GM12878 (cell line): ENCODE measurements at regions not wholly inside any gene's neighbourhood (a gene's known extent, or its start where the extent isn't known, plus 50 kb on each side); places are given as distances from the start of the nearest gene placed in this dataset.

Experiments
- ATAC-seq: fragments of 200-7000 bp; cut with Tn5 transposase; 3 replicates; pipeline ENCODE4 v1.9.1; 2020; ENCODE audit warnings: mild to moderate bottlenecking, moderate library complexity
- BruUV-seq: library from RNA; stranded (reverse); fragments of 400-500 nt; replicated peaks from 2 replicates; lab custom pipeline; 2021; lab: Mats Ljungman, UMichigan
- CTCF ChIA-PET: fragments of 300-600 bp; sonication (Branson Sonifier 250); formaldehyde crosslinking; extraction: SDS; loops from one replicate; lab custom pipeline; 2021; ENCODE audit warnings: inconsistent platforms; lab: Yijun Ruan, JAX
- POLR2A ChIA-PET: fragments of 350-600 bp; formaldehyde crosslinking; extraction: SDS; loops from one replicate; lab custom pipeline; 2021; ENCODE audit warnings: inconsistent platforms; lab: Charles Lee
- RAD21 ChIA-PET: fragments of 300-600 bp; sonication (Branson Sonifier 250); formaldehyde crosslinking; loops from one replicate; lab custom pipeline; 2023; ENCODE audit warnings: antibody characterized with exemption; ENCODE audit not compliant: unreplicated experiment; lab: Charles Lee
- SMC1A ChIA-PET: fragments of 300-600 bp; sonication (Branson Sonifier 250); formaldehyde crosslinking; loops from one replicate; lab custom pipeline; 2023; ENCODE audit not compliant: unreplicated experiment, uncharacterized antibody; lab: Charles Lee
- DNase-seq: peaks from one replicate; pipeline ENCODE4 v3.0.0-alpha.2; 2011; ENCODE audit warnings: low read depth, low spot score
- FAIRE-seq: peaks from 3 replicates; lab custom pipeline; 2011; peaks lifted over from hg19 to GRCh38; lab: Jason Lieb, UNC
- H2AFZ ChIP-seq: 2 replicates; pipeline ENCODE4 v1.6.0; 2011; ENCODE audit warnings: low read depth, low read length, control low read depth; ENCODE audit not compliant: control insufficient read depth
- H3K27ac ChIP-seq: 2 replicates; pipeline ENCODE4 v1.5.1; 2011; ENCODE audit warnings: control low read depth; ENCODE audit not compliant: control insufficient read depth, insufficient read depth
- H3K27me3 ChIP-seq, 2 experiments: replicated peaks in 1 of 2; 2 replicates each; pipeline versions ENCODE4 v1.6.0 to v1.6.1; 2011; ENCODE audit warnings: low read length in 1 of 2; ENCODE audit not compliant: control insufficient read depth in 2 of 2, insufficient read depth in 2 of 2
- H3K36me3 ChIP-seq, 2 experiments: 2 replicates each; pipeline ENCODE4 v1.5.1; 2011; ENCODE audit warnings: low read length in 1 of 2; ENCODE audit not compliant: control insufficient read depth in 2 of 2, insufficient read depth in 2 of 2
- H3K4me1 ChIP-seq: 2 replicates; pipeline ENCODE4 v1.6.1; 2011; ENCODE audit warnings: mild to moderate bottlenecking, low read length, moderate library complexity, mixed read lengths; ENCODE audit not compliant: control insufficient read depth, insufficient read depth
- H3K4me2 ChIP-seq: 2 replicates; pipeline ENCODE4 v1.6.0; 2011; ENCODE audit warnings: control low read depth; ENCODE audit not compliant: control insufficient read depth, insufficient read depth
- H3K4me3 ChIP-seq: fragments of 200-600 bp; sonication (generic); 2 replicates; pipeline ENCODE4 v1.5.1; 2016
- H3K79me2 ChIP-seq: 2 replicates; pipeline ENCODE4 v1.6.0; 2011; ENCODE audit warnings: low read length; ENCODE audit not compliant: control insufficient read depth, insufficient read depth
- H3K9ac ChIP-seq: 2 replicates; pipeline ENCODE4 v1.8.0; 2011; ENCODE audit warnings: low read length, control low read depth, mixed read lengths; ENCODE audit not compliant: control insufficient read depth, insufficient read depth
- H3K9me3 ChIP-seq: replicated peaks from 3 replicates; pipeline ENCODE4 v1.5.1; 2011; ENCODE audit warnings: mild to moderate bottlenecking, low read length; ENCODE audit not compliant: control insufficient read depth, insufficient read depth
- H4K20me1 ChIP-seq: 2 replicates; pipeline ENCODE4 v1.6.0; 2011; ENCODE audit not compliant: control insufficient read depth, insufficient read depth
- BCLAF1 ChIP-seq: fragments of 450-650 bp; IDR thresholded peaks from 2 replicates; pipeline ENCODE4 v1.6.1; 2017; ENCODE audit warnings: antibody characterized with exemption, mild to moderate bottlenecking, moderate library complexity
- BHLHE40 ChIP-seq, 2 experiments: fragments of 450-650 bp in 1 of 2; IDR thresholded peaks; 2 replicates each; pipeline ENCODE4 v1.6.1; 2011 to 2017; ENCODE audit warnings: low read depth in 2 of 2, borderline replicate concordance in 1 of 2, improper control_type of control experiment in 1 of 2, low read length in 1 of 2, mild to moderate bottlenecking in 1 of 2
- BMI1 ChIP-seq: fragments of 450-650 bp; IDR thresholded peaks from 2 replicates; pipeline ENCODE4 v1.6.1; 2016; ENCODE audit warnings: mild to moderate bottlenecking, moderate library complexity, borderline replicate concordance
- CBX3 ChIP-seq: fragments of 200-600 bp; sonication (generic); IDR thresholded peaks from 2 replicates; pipeline ENCODE4 v1.6.1; 2016; ENCODE audit warnings: low read depth, borderline replicate concordance
- CHD4 ChIP-seq: fragments of 200-600 bp; sonication (generic); IDR thresholded peaks from 2 replicates; pipeline ENCODE4 v1.6.1; 2016; ENCODE audit warnings: mild to moderate bottlenecking
- CREB1 ChIP-seq: IDR thresholded peaks from 2 replicates; pipeline ENCODE4 v1.6.1; 2012; ENCODE audit warnings: low read depth, mild to moderate bottlenecking, inconsistent platforms
- EED ChIP-seq: sonication (generic); IDR thresholded peaks from 2 replicates; pipeline ENCODE4 v1.6.1; 2016; ENCODE audit warnings: antibody characterized with exemption, low read depth
- EZH2 ChIP-seq: IDR thresholded peaks from 2 replicates; pipeline ENCODE4 v1.6.1; 2012; ENCODE audit warnings: low read depth, mild to moderate bottlenecking, control low read depth, inconsistent platforms, low read length, borderline replicate concordance; ENCODE audit not compliant: control insufficient read depth
- FOXM1 ChIP-seq: IDR thresholded peaks from 2 replicates; pipeline ENCODE4 v1.6.1; 2012; ENCODE audit warnings: low read depth, mild to moderate bottlenecking, inconsistent platforms, low read length, moderate library complexity
- MAX ChIP-seq: IDR thresholded peaks from 2 replicates; pipeline ENCODE4 v1.6.1; 2012; ENCODE audit warnings: low read depth, low read length, improper control_type of control experiment
- PAX5 ChIP-seq: IDR thresholded peaks from 2 replicates; pipeline ENCODE4 v1.6.1; 2011; ENCODE audit warnings: low read depth, low read length, borderline replicate concordance
- PML ChIP-seq: IDR thresholded peaks from 2 replicates; pipeline ENCODE4 v1.6.1; 2012; ENCODE audit warnings: low read length, inconsistent platforms
- POU2F2 ChIP-seq: IDR thresholded peaks from 3 replicates; pipeline ENCODE4 v1.6.1; 2011; ENCODE audit warnings: low read depth, mild to moderate bottlenecking, low read length, borderline replicate concordance
- SMAD5 ChIP-seq: IDR thresholded peaks from 2 replicates; pipeline ENCODE4 v1.6.1; 2016; ENCODE audit warnings: antibody characterized with exemption, low read depth
- TCF3 ChIP-seq: IDR thresholded peaks from 2 replicates; pipeline ENCODE4 v1.6.1; 2012; ENCODE audit warnings: low read depth, mild to moderate bottlenecking, low read length, borderline replicate concordance; ENCODE audit not compliant: insufficient read depth
- ZBTB40 ChIP-seq: fragments of 450-650 bp; IDR thresholded peaks from 2 replicates; pipeline ENCODE4 v1.6.1; 2016; ENCODE audit warnings: mild to moderate bottlenecking, moderate library complexity, borderline replicate concordance
- ZNF207 ChIP-seq: fragments of 450-650 bp; IDR thresholded peaks from 2 replicates; pipeline ENCODE4 v1.6.1; 2014; ENCODE audit warnings: antibody characterized with exemption, mild to moderate bottlenecking, borderline replicate concordance
- ZNF24 ChIP-seq: fragments of 450-650 bp; IDR thresholded peaks from 2 replicates; pipeline ENCODE4 v1.6.1; 2017; ENCODE audit warnings: antibody characterized with exemption, mild to moderate bottlenecking
- ZNF274 ChIP-seq: IDR thresholded peaks from one replicate; pipeline ENCODE4 v1.8.0; 2011; ENCODE audit not compliant: insufficient read length, insufficient read depth
- WGBS: methylation state at CpG from one replicate; pipeline ENCODE4 v1.1.6; 2016; ENCODE audit warnings: low lambda C conversion rate; ENCODE audit not compliant: insufficient replicate concordance, insufficient coverage; ENCODE audit errors: missing lambda C conversion rate; 5-methylcytosine and 5-hydroxymethylcytosine counted together
- in situ Hi-C: fragments of 300-500 bp; cut with MboI; formaldehyde crosslinking; loops from 9 replicates; pipeline ENCODE4 v1.14.3; 2018; ENCODE audit warnings: mixed read lengths
- intact Hi-C: fragments of 100-400 bp; cut with micrococcal nuclease; formaldehyde crosslinking; loops from one replicate; pipeline ENCODE4 v1.14.2; 2022; ENCODE audit not compliant: unreplicated experiment

GRCh38 chr4:3347871-3348270 lies 55.0 kb downstream of the RGS12 start:
- FAIRE-seq, result no peak
- POLR2A ChIA-PET, result interaction anchor here (1.3 kb wide), 1 partner anchor 93 kb away, joined by 3 read pairs; no protein-coding TSS in a partner anchor
- H3K9ac ChIP-seq, result no peak overlapping the region
- no peak for DNase-seq
- SMC1A ChIA-PET, result interaction anchor here (0.7 to 1.3 kb wide), 7 partner anchors 10 to 213 kb away, joined by 3 to 5 read pairs (median 3); no protein-coding TSS in a partner anchor
- no peaks in the 10 kb centered on the region for H3K79me2 ChIP-seq
- H3K36me3 ChIP-seq, result no peaks in the 10 kb centered on the region
- intact Hi-C loops (loop anchor here (2.0 kb wide), 1 partner anchor 41 kb away; no protein-coding TSS in a partner anchor), in situ Hi-C loops (loop anchor here (5.0 kb wide), 1 partner anchor 99 kb away; no protein-coding TSS in a partner anchor)
- H4K20me1 ChIP-seq, result no peaks in the 10 kb centered on the region
- no peak overlapping the region for H3K4me3 ChIP-seq
- RAD21 ChIA-PET, result interaction anchor here (0.5 to 4.0 kb wide), 7 partner anchors 14 to 533 kb away, joined by 3 to 19 read pairs (median 4); no protein-coding TSS in a partner anchor
- no peak overlapping the region for H3K4me2 ChIP-seq
- H2AFZ ChIP-seq, result no peak overlapping the region
- H3K27ac ChIP-seq, result no peak overlapping the region
- H3K4me1 ChIP-seq, result no peaks in the 10 kb centered on the region
- CTCF ChIA-PET, result interaction anchor here (0.9 to 6.1 kb wide), 5 partner anchors 41 to 133 kb away, joined by 3 to 81 read pairs (median 8); partner anchors contain the start of gene HGFAC
- ATAC-seq, result no peak
- WGBS, result 52% methylated on average over 4 of the region's 4 CpGs
- BruUV-seq, result no TSS peak
- H3K27me3 ChIP-seq, result no peaks in the 10 kb centered on the region
- peaks cover 3% of the 10 kb centered on the region; the same call in 2 of the 3 replicates for H3K9me3 ChIP-seq
- no peak for TF ChIP-seq EZH2
- TF ChIP-seq POU2F2, result no peak
- no peak for TF ChIP-seq SMAD5
- no peak for TF ChIP-seq PML
- TF ChIP-seq FOXM1, result no peak
- TF ChIP-seq ZNF274, result no peak
- TF ChIP-seq BCLAF1, result no peak
- no peak for TF ChIP-seq CHD4
- TF ChIP-seq ZNF207, result no peak
- no peak for TF ChIP-seq CBX3
- no peak for TF ChIP-seq PAX5
- TF ChIP-seq BHLHE40 (IDR thresholded peaks at IDR 0.05; ENCODE audit: borderline replicate concordance in 1 of 2, low read depth in 2 of 2, low read length in 1 of 2), result no peak
- no peak for TF ChIP-seq CREB1
- no peak for TF ChIP-seq ZBTB40
- no peak for TF ChIP-seq ZNF24
- no peak for TF ChIP-seq MAX
- TF ChIP-seq BMI1, result no peak
- TF ChIP-seq EED, result no peak
- TF ChIP-seq TCF3, result no peak
